Endothelial cell of umbilical vein (primary cell): ENCODE measurements at regions not wholly inside any gene's neighbourhood (a gene's known extent, or its start where the extent isn't known, plus 50 kb on each side); places are given as distances from the start of the nearest gene placed in this dataset.

Experiments used
- BruUV-seq: library from RNA; stranded (reverse); fragments of 400-500 nt; replicated peaks from 2 replicates; lab custom pipeline; 2021; lab: Mats Ljungman, UMichigan
- CTCF ChIA-PET: fragments of 300-600, 350-600 bp; sonication (Branson Sonifier 250); formaldehyde crosslinking; loops from one replicate; lab custom pipeline; 2021; ENCODE audit warnings: antibody characterized with exemption, inconsistent platforms; lab: Charles Lee
- POLR2A ChIA-PET: fragments of 300-600, 350-600 bp; sonication (Branson Sonifier 250); formaldehyde crosslinking; loops from one replicate; lab custom pipeline; 2021; ENCODE audit warnings: antibody characterized with exemption, inconsistent platforms; lab: Charles Lee
- DNase-seq: peaks from one replicate; pipeline ENCODE4 v3.0.0-alpha.2; 2011; ENCODE audit warnings: low read depth, low spot score
- FAIRE-seq: peaks from 2 replicates; lab custom pipeline; 2011; peaks lifted over from hg19 to GRCh38; lab: Jason Lieb, UNC
- H2AFZ ChIP-seq: 2 replicates; pipeline ENCODE4 v1.6.0; 2012; ENCODE audit warnings: low read depth, low read length, control low read depth, inconsistent platforms
- H3K27ac ChIP-seq: 2 replicates; pipeline ENCODE4 v1.5.1; 2011; ENCODE audit warnings: low read depth, mild to moderate bottlenecking, control low read depth, low read length, moderate library complexity; ENCODE audit not compliant: insufficient read depth
- H3K27me3 ChIP-seq, 2 experiments: 2 replicates each; pipeline versions ENCODE4 v1.6.0 to v1.6.1; 2011; ENCODE audit warnings: low read length in 2 of 2, mixed read lengths in 1 of 2; ENCODE audit not compliant: control insufficient read depth in 2 of 2, insufficient read depth in 2 of 2
- H3K36me3 ChIP-seq, 2 experiments: 2 replicates in 1 of 2; 3 replicates in 1 of 2; pipeline ENCODE4 v1.5.1; 2011; ENCODE audit warnings: low read length in 2 of 2, mild to moderate bottlenecking in 1 of 2, moderate library complexity in 1 of 2; ENCODE audit not compliant: control insufficient read depth in 2 of 2, insufficient read depth in 2 of 2; ENCODE audit errors: extremely low read depth in 1 of 2
- H3K4me1 ChIP-seq: 3 replicates; pipeline ENCODE4 v1.5.1; 2011; ENCODE audit warnings: mild to moderate bottlenecking, low read length; ENCODE audit not compliant: control insufficient read depth, insufficient read depth; ENCODE audit errors: extremely low read depth
- H3K4me2 ChIP-seq: 2 replicates; pipeline ENCODE4 v1.6.1; 2011; ENCODE audit warnings: low read length, control low read depth, mixed read lengths; ENCODE audit not compliant: insufficient read depth
- H3K4me3 ChIP-seq, 3 experiments: fragments of 200-600 bp in 1 of 3; sonication (generic), shearing (Covaris generic) in 1 of 3; replicated peaks in 1 of 3; 2 replicates each; pipeline ENCODE4 v1.5.1; 2011 to 2016; ENCODE audit warnings: control low read depth in 3 of 3, low read length in 3 of 3, mild to moderate bottlenecking in 2 of 3, inconsistent platforms in 1 of 3, low read depth in 1 of 3, moderate library complexity in 1 of 3; ENCODE audit not compliant: insufficient read depth in 1 of 3
- H3K79me2 ChIP-seq: 2 replicates; pipeline ENCODE4 v1.6.0; 2012; ENCODE audit warnings: low read length, inconsistent platforms; ENCODE audit not compliant: control insufficient read depth, insufficient read depth
- H3K9ac ChIP-seq: replicated peaks from 2 replicates; pipeline ENCODE3; 2011; ENCODE audit warnings: low read length, control low read depth; ENCODE audit not compliant: insufficient read depth; ENCODE audit errors: extremely low read depth
- H3K9me1 ChIP-seq: replicated peaks from 3 replicates; pipeline ENCODE4 v1.6.0; 2011; ENCODE audit warnings: mild to moderate bottlenecking, low read length; ENCODE audit not compliant: control insufficient read depth, insufficient read depth; ENCODE audit errors: extremely low read depth
- H3K9me3 ChIP-seq: replicated peaks from 2 replicates; pipeline ENCODE4 v1.5.1; 2012; ENCODE audit warnings: low read length, inconsistent platforms; ENCODE audit not compliant: control insufficient read depth, insufficient read depth
- H4K20me1 ChIP-seq: replicated peaks from 2 replicates; pipeline ENCODE3; 2011; ENCODE audit warnings: mild to moderate bottlenecking, low read length; ENCODE audit not compliant: control insufficient read depth, insufficient read depth; ENCODE audit errors: extremely low read depth
- EZH2 ChIP-seq: IDR thresholded peaks from 2 replicates; pipeline ENCODE4 v1.6.1; 2012; ENCODE audit warnings: borderline replicate concordance, low read depth, mild to moderate bottlenecking, moderate library complexity, low read length, inconsistent platforms; ENCODE audit not compliant: severe bottlenecking
- FOS ChIP-seq: IDR thresholded peaks from 2 replicates; pipeline ENCODE4 v1.6.1; 2011; ENCODE audit warnings: mild to moderate bottlenecking, low read length, moderate library complexity, borderline replicate concordance; ENCODE audit not compliant: insufficient read depth
- GATA2 ChIP-seq: IDR thresholded peaks from 2 replicates; pipeline ENCODE4 v1.7.0; 2011; ENCODE audit warnings: low read depth, mild to moderate bottlenecking, moderate library complexity, mixed read lengths, low read length; ENCODE audit not compliant: insufficient read length, insufficient read depth
- JUN ChIP-seq: IDR thresholded peaks from 2 replicates; pipeline ENCODE4 v1.6.1; 2011; ENCODE audit warnings: borderline replicate concordance, low read depth; ENCODE audit not compliant: insufficient read length, insufficient read depth
- MAX ChIP-seq: IDR thresholded peaks from 2 replicates; pipeline ENCODE4 v1.6.1; 2011; ENCODE audit not compliant: insufficient read depth, insufficient read length
- MYC ChIP-seq: IDR thresholded peaks from one replicate; pipeline ENCODE4 v1.6.1; 2011; ENCODE audit warnings: mild to moderate bottlenecking, low read depth, low read length
- POLR2A ChIP-seq: IDR thresholded peaks from 2 replicates; pipeline ENCODE4 v1.6.1; 2012; ENCODE audit warnings: low read depth, mild to moderate bottlenecking, control low read depth, low read length
- POLR2AphosphoS5 ChIP-seq: IDR thresholded peaks from 2 replicates; pipeline ENCODE4 v1.6.1; 2012; ENCODE audit warnings: low read depth, mild to moderate bottlenecking, control low read depth, low read length, moderate library complexity; ENCODE audit not compliant: insufficient read depth
- dilution Hi-C: fragments of 300-500 bp; cut with MboI; formaldehyde crosslinking; loops from one replicate; pipeline ENCODE4 v1.15.0; 2019; ENCODE audit warnings: low sequenced_read_pairs; ENCODE audit not compliant: extremely low pct_ligation_motif_present
- intact Hi-C: fragments of 100-400 bp; cut with micrococcal nuclease; formaldehyde crosslinking; loops from one replicate; pipeline ENCODE4 v1.10.0; 2022
- TF ChIP-seq, protein P1 (sequence below), 2 donors: IDR thresholded peaks; 1 replicate in 1 of 2; 2 replicates in 1 of 2; pipeline ENCODE4 v1.5.1; 2011; ENCODE audit warnings: low read length in 2 of 2, mild to moderate bottlenecking in 2 of 2, moderate library complexity in 2 of 2, control low read depth in 1 of 2, inconsistent platforms in 1 of 2, low read depth in 1 of 2; ENCODE audit not compliant: insufficient read depth in 1 of 2; ENCODE audit errors: extremely low read depth in 1 of 2

DNA sequence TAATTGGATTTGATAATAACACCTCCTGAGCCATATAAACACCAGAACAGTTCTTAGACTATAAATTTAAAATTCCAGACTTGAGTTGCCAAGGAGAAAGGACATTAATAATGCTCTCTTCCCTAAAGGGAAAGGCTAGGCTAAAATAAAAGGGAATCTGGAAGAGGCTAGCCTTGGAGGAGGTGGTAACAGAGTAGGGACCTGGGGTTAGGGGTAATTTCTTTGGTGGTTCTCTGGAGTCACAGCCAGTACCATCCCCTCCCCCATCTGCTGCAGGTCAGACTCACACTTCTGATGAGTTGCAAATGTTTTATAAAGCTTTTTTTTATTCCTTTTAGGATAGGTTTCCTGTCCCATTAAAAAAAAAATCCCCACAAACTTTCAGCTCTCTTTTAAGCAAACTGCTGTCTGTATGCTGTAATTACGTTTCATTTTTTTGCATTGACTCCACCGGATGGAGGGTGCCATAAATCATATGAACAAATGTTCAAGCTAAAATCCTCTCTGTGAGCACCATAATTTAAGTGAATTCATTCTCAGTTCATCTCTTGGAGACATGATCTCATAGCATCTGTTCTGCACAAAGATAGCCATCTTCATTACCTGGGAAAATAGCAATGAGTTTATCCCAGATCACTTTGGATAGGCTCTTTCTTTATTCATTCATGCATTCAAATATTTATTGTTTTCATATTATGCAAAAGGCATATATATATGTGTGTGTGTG, 379.6 kb downstream of the TTLL7 start:
- no peaks in the 10 kb centered on the region for H3K9me1 ChIP-seq
- ChIA-PET POLR2A (interaction anchor here (0.6 kb wide), 1 partner anchor 10 kb away, joined by 3 read pairs; no protein-coding TSS in a partner anchor), CTCF (no interaction called here)

More for the DNA sequence above, 379.6 kb downstream of the TTLL7 start:
- FAIRE-seq (no peak), DNase-seq (no peak)
- BruUV-seq = no TSS peak
- Histone ChIP-seq H3K9ac (no peak overlapping the region), H4K20me1 (no peaks in the 10 kb centered on the region), H2AFZ (no peak overlapping the region), H3K9me3 (no peaks in the 10 kb centered on the region), H3K4me1 (no peaks in the 10 kb centered on the region), H3K36me3 (no peaks in the 10 kb centered on the region), H3K27me3 (no peaks in the 10 kb centered on the region), H3K27ac (no peak overlapping the region), H3K4me2 (no peak overlapping the region), H3K79me2 (no peaks in the 10 kb centered on the region), H3K4me3 (no peak overlapping the region)
- intact Hi-C loops = no loop called here
- dilution Hi-C loops = no loop called here
- TF ChIP-seq MYC (no peak), POLR2AphosphoS5 (no peak), FOS (no peak), MAX (no peak), EZH2 (no peak), JUN (no peak), POLR2A (no peak), GATA2 (no peak)
- TF ChIP-seq, protein P1, sequence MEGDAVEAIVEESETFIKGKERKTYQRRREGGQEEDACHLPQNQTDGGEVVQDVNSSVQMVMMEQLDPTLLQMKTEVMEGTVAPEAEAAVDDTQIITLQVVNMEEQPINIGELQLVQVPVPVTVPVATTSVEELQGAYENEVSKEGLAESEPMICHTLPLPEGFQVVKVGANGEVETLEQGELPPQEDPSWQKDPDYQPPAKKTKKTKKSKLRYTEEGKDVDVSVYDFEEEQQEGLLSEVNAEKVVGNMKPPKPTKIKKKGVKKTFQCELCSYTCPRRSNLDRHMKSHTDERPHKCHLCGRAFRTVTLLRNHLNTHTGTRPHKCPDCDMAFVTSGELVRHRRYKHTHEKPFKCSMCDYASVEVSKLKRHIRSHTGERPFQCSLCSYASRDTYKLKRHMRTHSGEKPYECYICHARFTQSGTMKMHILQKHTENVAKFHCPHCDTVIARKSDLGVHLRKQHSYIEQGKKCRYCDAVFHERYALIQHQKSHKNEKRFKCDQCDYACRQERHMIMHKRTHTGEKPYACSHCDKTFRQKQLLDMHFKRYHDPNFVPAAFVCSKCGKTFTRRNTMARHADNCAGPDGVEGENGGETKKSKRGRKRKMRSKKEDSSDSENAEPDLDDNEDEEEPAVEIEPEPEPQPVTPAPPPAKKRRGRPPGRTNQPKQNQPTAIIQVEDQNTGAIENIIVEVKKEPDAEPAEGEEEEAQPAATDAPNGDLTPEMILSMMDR (IDR thresholded peaks at IDR 0.05; ENCODE audit: extremely low read depth in 1 of 2, insufficient read depth in 1 of 2, low read depth in 1 of 2, low read length in 2 of 2) = no peak
